ENCODE measurements at regions not wholly inside any gene's neighbourhood (a gene's known extent, or its start where the extent isn't known, plus 50 kb on each side); places are given as distances from the start of the nearest gene placed in this dataset.

DNA sequence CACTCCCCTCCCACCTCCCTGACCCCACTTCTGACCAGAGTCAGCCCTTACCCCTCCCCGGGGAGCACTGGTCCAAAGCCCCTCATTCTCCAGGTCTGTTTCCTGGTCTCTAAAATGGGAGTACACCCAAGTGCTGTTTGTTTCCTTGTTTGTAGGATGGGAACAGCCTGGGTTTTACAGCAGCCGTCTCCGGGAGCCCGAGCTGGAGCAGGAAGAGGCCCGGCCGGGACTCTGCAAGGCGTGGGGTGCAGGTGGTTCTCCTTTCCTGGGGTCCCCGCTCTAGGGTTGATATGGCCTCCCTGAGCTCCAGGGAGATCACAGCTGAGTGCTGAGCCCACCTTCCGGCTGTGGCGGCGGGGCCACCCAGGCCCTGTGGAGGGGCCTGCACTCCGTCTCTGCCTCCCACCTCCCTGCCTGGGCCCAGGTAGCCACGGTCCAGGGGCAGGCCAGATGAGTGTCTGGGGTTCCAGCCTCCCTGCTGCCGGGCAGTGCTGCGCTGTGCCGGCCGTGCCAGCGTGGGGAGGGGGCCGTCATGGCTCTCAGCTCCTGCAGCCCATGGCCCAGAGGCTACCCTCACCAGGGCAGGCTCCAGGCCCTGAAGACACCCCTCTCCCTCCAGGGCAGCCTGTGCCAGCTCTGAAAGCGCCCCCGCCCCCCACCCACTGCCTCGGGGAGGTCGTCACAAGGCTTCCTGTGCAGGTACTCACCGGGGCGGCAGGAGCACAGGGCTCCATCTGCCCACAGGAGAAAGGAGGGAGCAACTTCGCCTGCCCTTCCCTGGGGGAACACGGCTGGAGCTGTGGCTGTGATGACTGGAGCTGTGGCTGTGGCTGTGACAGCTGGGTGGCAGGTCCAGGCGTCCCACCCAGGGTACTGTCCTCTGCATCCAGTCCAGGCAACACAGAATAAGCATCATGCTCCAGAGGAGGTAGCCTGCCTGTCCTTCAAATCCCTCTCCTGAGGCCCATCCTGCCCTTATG is 98.8 kb downstream of the ADRA2C start:
- TF ChIP-seq, protein P1, sequence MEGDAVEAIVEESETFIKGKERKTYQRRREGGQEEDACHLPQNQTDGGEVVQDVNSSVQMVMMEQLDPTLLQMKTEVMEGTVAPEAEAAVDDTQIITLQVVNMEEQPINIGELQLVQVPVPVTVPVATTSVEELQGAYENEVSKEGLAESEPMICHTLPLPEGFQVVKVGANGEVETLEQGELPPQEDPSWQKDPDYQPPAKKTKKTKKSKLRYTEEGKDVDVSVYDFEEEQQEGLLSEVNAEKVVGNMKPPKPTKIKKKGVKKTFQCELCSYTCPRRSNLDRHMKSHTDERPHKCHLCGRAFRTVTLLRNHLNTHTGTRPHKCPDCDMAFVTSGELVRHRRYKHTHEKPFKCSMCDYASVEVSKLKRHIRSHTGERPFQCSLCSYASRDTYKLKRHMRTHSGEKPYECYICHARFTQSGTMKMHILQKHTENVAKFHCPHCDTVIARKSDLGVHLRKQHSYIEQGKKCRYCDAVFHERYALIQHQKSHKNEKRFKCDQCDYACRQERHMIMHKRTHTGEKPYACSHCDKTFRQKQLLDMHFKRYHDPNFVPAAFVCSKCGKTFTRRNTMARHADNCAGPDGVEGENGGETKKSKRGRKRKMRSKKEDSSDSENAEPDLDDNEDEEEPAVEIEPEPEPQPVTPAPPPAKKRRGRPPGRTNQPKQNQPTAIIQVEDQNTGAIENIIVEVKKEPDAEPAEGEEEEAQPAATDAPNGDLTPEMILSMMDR (IDR thresholded peaks at IDR 0.05): no peak
- TF ChIP-seq YY1 (IDR thresholded peaks at IDR 0.05; ENCODE audit: low read depth) (no peak), POLR2AphosphoS5 (IDR thresholded peaks at IDR 0.05; ENCODE audit: low read depth, low read length) (no peak), EZH2phosphoT487 (IDR thresholded peaks at IDR 0.05; ENCODE audit: borderline replicate concordance, low read depth) (no peak), RAD21 (IDR thresholded peaks at IDR 0.05; ENCODE audit: low read length) (no peak), FOXJ3 (CRISPR knock-in tag; IDR thresholded peaks at IDR 0.05) (no peak), TAF1 (IDR thresholded peaks at IDR 0.05; ENCODE audit: borderline replicate concordance, low read depth, low read length) (no peak), FOXM1 (IDR thresholded peaks at IDR 0.05; ENCODE audit: low read depth) (no peak)
- TF ChIP-seq, protein P2, sequence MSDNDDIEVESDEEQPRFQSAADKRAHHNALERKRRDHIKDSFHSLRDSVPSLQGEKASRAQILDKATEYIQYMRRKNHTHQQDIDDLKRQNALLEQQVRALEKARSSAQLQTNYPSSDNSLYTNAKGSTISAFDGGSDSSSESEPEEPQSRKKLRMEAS (IDR thresholded peaks at IDR 0.05; ENCODE audit: low read depth): no peak
- TF ChIP-seq, protein P3, sequence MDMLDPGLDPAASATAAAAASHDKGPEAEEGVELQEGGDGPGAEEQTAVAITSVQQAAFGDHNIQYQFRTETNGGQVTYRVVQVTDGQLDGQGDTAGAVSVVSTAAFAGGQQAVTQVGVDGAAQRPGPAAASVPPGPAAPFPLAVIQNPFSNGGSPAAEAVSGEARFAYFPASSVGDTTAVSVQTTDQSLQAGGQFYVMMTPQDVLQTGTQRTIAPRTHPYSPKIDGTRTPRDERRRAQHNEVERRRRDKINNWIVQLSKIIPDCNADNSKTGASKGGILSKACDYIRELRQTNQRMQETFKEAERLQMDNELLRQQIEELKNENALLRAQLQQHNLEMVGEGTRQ (IDR thresholded peaks at IDR 0.05; ENCODE audit: borderline replicate concordance, low read depth, low read length): no peak
